HepG2 (cell line): ENCODE measurements at regions not wholly inside any gene's neighbourhood (a gene's known extent, or its start where the extent isn't known, plus 50 kb on each side); places are given as distances from the start of the nearest gene placed in this dataset.

ENCODE experiments used
- ASH2L ChIP-seq: fragments of 300-600, 200-600 bp; sonication (generic); IDR thresholded peaks from 2 replicates; pipeline ENCODE4 v1.7.0; 2017; ENCODE audit warnings: low read depth, mild to moderate bottlenecking, moderate library complexity, mixed read lengths, low read length; ENCODE audit not compliant: insufficient read length
- EZH2 ChIP-seq: conservative IDR thresholded peaks from 2 replicates; pipeline ENCODE4 v1.6.1; 2012; ENCODE audit warnings: mild to moderate bottlenecking, low read depth, low read length, moderate library complexity
- HNF1A ChIP-seq, 2 experiments: sonication (generic) in 1 of 2; formaldehyde crosslinking in 1 of 2; IDR thresholded peaks; 2 replicates each; pipeline versions ENCODE4 v1.4.0 to v1.6.1; 2016 to 2020; ENCODE audit warnings: borderline replicate concordance in 1 of 2, low read depth in 1 of 2, mild to moderate bottlenecking in 1 of 2, missing genetic modification reagents in 1 of 2
- KDM1A ChIP-seq: IDR thresholded peaks from 2 replicates; pipeline ENCODE4 v1.6.1; 2016; ENCODE audit warnings: missing compliant biosample characterization
- NR3C1 ChIP-seq: sonication (generic); formaldehyde crosslinking; IDR thresholded peaks from 2 replicates; pipeline ENCODE4 v1.4.0; 2020; ENCODE audit warnings: missing genetic modification reagents
- ONECUT2 ChIP-seq: sonication (generic); formaldehyde crosslinking; IDR thresholded peaks from 2 replicates; pipeline ENCODE4 v1.4.0; 2020; ENCODE audit warnings: missing genetic modification reagents
- SIN3A ChIP-seq: IDR thresholded peaks from 2 replicates; pipeline ENCODE4 v1.6.1; 2011; ENCODE audit warnings: low read depth, mild to moderate bottlenecking, control low read depth, low read length, borderline replicate concordance
- TP53 ChIP-seq: sonication (generic); formaldehyde crosslinking; conservative IDR thresholded peaks from 2 replicates; pipeline ENCODE4 v1.4.0; 2020; ENCODE audit warnings: missing genetic modification reagents
- ZBTB33 ChIP-seq: sonication (generic); formaldehyde crosslinking; IDR thresholded peaks from 2 replicates; pipeline ENCODE4 v1.4.0; 2020; ENCODE audit warnings: missing genetic modification reagents
- TF ChIP-seq, protein P1 (sequence below): sonication (generic); formaldehyde crosslinking; IDR thresholded peaks from 2 replicates; pipeline ENCODE4 v1.5.0; 2020; ENCODE audit warnings: mild to moderate bottlenecking, missing genetic modification reagents, moderate library complexity

DNA sequence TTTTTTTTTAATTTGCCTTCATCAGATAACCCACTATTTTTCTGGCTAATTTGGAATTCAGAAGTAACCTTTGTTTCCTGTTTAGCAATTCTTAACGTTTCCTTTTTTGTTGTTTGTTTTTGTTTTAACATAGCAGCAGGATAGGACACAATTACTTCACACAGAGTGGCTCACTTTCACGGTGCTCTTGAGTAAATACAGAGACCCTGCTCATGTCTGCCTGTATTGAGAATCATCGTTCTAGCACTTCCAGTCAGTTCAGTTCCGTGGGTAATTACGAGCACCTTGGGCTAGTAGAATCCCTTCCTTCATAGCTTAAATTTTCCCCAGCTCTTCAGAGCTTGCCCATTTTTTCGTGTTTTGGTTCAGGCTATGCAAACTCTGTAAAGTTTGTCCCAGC, 1225.4 kb upstream of the LRRTM1 start:
- TF ChIP-seq ONECUT2 (no peak), ZBTB33 (CRISPR knock-in tag) (no peak), ASH2L (no peak), HNF1A (IDR thresholded peaks at IDR 0.05; ENCODE audit: low read depth) (no peak), HNF1A (CRISPR knock-in tag; IDR thresholded peaks at IDR 0.05; ENCODE audit: borderline replicate concordance) (no peak), EZH2 (no peak), SIN3A (no peak), TP53 (CRISPR knock-in tag) (no peak), KDM1A (CRISPR knock-in tag) (no peak), NR3C1 (CRISPR knock-in tag) (no peak)
- TF ChIP-seq, protein P1, sequence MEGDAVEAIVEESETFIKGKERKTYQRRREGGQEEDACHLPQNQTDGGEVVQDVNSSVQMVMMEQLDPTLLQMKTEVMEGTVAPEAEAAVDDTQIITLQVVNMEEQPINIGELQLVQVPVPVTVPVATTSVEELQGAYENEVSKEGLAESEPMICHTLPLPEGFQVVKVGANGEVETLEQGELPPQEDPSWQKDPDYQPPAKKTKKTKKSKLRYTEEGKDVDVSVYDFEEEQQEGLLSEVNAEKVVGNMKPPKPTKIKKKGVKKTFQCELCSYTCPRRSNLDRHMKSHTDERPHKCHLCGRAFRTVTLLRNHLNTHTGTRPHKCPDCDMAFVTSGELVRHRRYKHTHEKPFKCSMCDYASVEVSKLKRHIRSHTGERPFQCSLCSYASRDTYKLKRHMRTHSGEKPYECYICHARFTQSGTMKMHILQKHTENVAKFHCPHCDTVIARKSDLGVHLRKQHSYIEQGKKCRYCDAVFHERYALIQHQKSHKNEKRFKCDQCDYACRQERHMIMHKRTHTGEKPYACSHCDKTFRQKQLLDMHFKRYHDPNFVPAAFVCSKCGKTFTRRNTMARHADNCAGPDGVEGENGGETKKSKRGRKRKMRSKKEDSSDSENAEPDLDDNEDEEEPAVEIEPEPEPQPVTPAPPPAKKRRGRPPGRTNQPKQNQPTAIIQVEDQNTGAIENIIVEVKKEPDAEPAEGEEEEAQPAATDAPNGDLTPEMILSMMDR: no peak
